ENCODE measurements at regions not wholly inside any gene's neighbourhood (a gene's known extent, or its start where the extent isn't known, plus 50 kb on each side); places are given as distances from the start of the nearest gene placed in this dataset.

GRCh38 chr17:69928611-69929010 is 146.4 kb upstream of the KCNJ16 start:
- no peak for TF ChIP-seq CTCF (IDR thresholded peaks at IDR 0.05)
- no peak for TF ChIP-seq POLR2AphosphoS5 (IDR thresholded peaks at IDR 0.05)
- TF ChIP-seq POLR2A (IDR thresholded peaks at IDR 0.05) = no peak
- no peak for TF ChIP-seq EP300 (IDR thresholded peaks at IDR 0.05)

All from upper lobe of left lung (tissue), 4 donors.